ENCODE measurements at regions not wholly inside any gene's neighbourhood (a gene's known extent, or its start where the extent isn't known, plus 50 kb on each side); places are given as distances from the start of the nearest gene placed in this dataset.

DNA sequence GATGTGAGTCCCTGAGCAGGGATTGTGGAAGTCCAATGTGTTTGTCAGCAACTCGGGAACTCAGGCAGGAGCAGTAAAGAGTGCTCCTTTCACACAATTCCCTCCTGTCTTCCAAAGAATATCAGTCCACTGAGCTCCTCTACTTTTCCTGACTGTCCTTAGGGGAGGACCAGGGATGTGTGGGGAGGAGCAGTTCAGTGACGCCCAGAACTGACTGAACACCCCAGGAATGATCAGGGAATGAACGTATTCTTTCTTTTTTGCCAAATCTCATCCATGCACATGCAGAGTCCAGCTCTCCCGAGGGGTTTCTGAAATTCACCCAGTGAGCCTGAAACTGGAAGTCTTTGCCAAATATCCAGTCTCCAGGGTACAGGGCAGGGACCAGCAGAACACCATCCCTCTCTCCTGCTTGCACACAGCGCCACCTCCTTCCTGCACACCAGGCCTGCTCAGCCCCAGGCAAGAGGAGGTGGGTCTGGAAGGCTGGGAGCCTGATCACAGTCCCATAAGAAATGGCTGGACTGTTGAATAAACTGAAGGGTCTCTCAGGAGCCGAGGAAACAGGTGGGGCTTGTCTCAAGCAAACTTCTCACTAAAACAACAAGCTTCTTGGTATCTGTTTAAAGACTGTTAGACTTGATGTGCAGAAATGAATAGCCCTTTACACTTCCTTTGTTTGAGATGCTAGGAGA lies 294.7 kb downstream of the C7orf25 start:
- Mint-ChIP-seq H3K27ac (no peak overlapping the region), H3K36me3 (ENCODE audit: insufficient read depth) (no peaks in the 10 kb centered on the region), H3K4me3 (ENCODE audit: low read depth) (no peak overlapping the region), H3K27me3 (no peaks in the 10 kb centered on the region), H3K4me1 (ENCODE audit: low read depth) (no peaks in the 10 kb centered on the region), H3K9me3 (ENCODE audit: low read depth) (no peaks in the 10 kb centered on the region)
- no peak for DNase-seq (ENCODE audit: low spot score, unreplicated experiment)
- TF ChIP-seq CTCF (IDR thresholded peaks at IDR 0.05; ENCODE audit: unreplicated experiment), result no peak

- no peak for DNase-seq (ENCODE audit: low spot score, unreplicated experiment)
- Mint-ChIP-seq H3K4me3 (ENCODE audit: low read depth) (no peak overlapping the region), H3K27ac (no peak overlapping the region), H3K27me3 (no peaks in the 10 kb centered on the region), H3K36me3 (ENCODE audit: insufficient read depth) (no peaks in the 10 kb centered on the region), H3K9me3 (ENCODE audit: low read depth) (no peaks in the 10 kb centered on the region), H3K4me1 (ENCODE audit: low read depth) (peaks cover 3% of the 10 kb centered on the region)
- TF ChIP-seq CTCF (IDR thresholded peaks at IDR 0.05; ENCODE audit: unreplicated experiment), result no peak
These were observed 297.2 kb downstream of the C7orf25 start for GRCh38 chr7:42614636-42615035.

- H3K36me3 Mint-ChIP-seq (ENCODE audit: insufficient read depth), result no peaks in the 10 kb centered on the region
- no peak overlapping the region for H3K27ac Mint-ChIP-seq
- TF ChIP-seq CTCF (IDR thresholded peaks at IDR 0.05; ENCODE audit: unreplicated experiment), result no peak
- H3K9me3 Mint-ChIP-seq (ENCODE audit: low read depth), result no peaks in the 10 kb centered on the region
- H3K4me1 Mint-ChIP-seq (ENCODE audit: low read depth), result peaks cover 8% of the 10 kb centered on the region
- DNase-seq (ENCODE audit: low spot score, unreplicated experiment), result no peak
- H3K4me3 Mint-ChIP-seq (ENCODE audit: low read depth), result no peak overlapping the region
- no peaks in the 10 kb centered on the region for H3K27me3 Mint-ChIP-seq
These were observed 299.9 kb downstream of the C7orf25 start for GRCh38 chr7:42611961-42612360.

DNA sequence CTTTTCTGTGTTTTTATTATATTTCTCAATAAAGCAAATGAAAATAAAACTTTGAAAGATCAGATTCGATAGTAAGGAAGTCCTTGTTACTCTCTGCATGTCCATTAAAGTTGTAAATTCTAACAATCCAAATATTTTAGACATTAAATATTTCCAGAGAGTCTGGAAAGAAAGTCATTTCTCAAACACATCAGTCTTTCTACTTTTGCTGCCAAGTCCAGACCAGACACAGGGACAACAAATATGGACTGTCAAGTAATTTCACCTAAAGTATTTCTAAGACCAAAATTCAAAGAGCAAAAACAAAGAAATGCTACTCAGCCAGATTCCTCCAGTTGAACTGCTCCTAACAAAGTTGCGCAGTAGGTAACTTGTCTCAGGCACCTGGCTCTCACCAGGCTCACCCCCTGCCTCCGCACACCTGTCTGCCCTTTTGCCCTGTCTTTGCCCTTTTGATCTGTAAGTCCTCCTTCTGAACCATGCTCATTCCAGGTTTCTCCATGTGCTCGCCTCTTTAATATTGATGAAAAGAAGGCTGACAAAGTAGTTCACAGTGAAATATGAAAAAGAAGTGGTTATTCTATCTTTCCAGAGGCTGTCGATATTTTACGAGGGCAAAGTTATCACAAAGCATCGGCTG lies 300.5 kb downstream of the C7orf25 start:
- no peaks in the 10 kb centered on the region for H3K9me3 Mint-ChIP-seq (ENCODE audit: low read depth)
- no peak overlapping the region for H3K27ac Mint-ChIP-seq
- DNase-seq (ENCODE audit: low spot score, unreplicated experiment), result no peak
- H3K27me3 Mint-ChIP-seq, result no peaks in the 10 kb centered on the region
- H3K4me3 Mint-ChIP-seq (ENCODE audit: low read depth), result no peak overlapping the region
- peaks cover 8% of the 10 kb centered on the region for H3K4me1 Mint-ChIP-seq (ENCODE audit: low read depth)
- no peaks in the 10 kb centered on the region for H3K36me3 Mint-ChIP-seq (ENCODE audit: insufficient read depth)
- TF ChIP-seq CTCF (IDR thresholded peaks at IDR 0.05; ENCODE audit: unreplicated experiment), result no peak

DNA sequence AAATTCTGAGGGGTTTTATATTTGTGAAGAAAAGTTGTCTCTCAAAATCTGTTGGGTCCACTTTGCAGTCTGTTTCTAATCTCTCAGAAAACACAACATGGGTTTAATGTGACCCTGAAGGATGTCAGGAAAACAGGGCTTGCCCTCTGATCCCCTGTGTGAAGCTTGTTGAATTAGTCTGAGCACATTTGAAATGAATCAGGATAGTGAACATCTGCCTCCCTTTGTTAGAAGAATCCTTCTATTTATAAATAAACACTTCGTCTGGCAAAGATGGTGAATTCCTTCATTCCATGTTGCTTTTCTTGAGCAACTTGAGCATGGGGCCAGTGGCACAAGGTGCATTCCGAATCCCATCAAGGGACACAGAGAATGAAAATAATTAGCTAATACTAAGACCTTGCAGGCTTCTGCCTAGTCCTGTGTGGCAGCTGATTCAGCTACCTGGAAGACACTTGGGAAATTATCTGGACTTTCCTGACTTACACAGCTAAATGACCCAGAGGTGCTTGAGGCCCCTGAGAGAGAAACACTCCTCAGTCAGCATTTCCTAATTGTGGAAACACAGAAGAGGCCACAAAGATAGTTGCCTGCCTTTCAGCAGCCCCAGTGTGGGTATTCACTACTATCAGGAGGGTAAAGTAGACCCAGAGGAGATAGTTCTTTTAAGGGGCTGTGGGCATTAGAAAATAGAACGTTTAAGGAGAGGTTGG lies 305.5 kb downstream of the C7orf25 start:
- Mint-ChIP-seq H3K4me3 (ENCODE audit: low read depth) (no peak overlapping the region), H3K4me1 (ENCODE audit: low read depth) (peaks cover 6% of the 10 kb centered on the region), H3K36me3 (ENCODE audit: insufficient read depth) (no peaks in the 10 kb centered on the region), H3K9me3 (ENCODE audit: low read depth) (peaks cover 3% of the 10 kb centered on the region), H3K27me3 (no peaks in the 10 kb centered on the region), H3K27ac (no peak overlapping the region)
- TF ChIP-seq CTCF (IDR thresholded peaks at IDR 0.05; ENCODE audit: unreplicated experiment), result no peak
- DNase-seq (ENCODE audit: low spot score, unreplicated experiment), result no peak
